HepG2 (cell line): ENCODE measurements at regions not wholly inside any gene's neighbourhood (a gene's known extent, or its start where the extent isn't known, plus 50 kb on each side); places are given as distances from the start of the nearest gene placed in this dataset.

Experiments used
- ATAC-seq: fragments of 200-7000 bp; cut with Tn5 transposase; 3 replicates; pipeline ENCODE4 v1.9.1; 2020; ENCODE audit warnings: mild to moderate bottlenecking, moderate library complexity
- BruUV-seq: library from RNA; stranded (reverse); fragments of 400-500 nt; replicated peaks from 2 replicates; lab custom pipeline; 2021; lab: Mats Ljungman, UMichigan
- CTCF ChIA-PET: fragments of 300-600 bp; formaldehyde crosslinking; extraction: SDS; loops from one replicate; lab custom pipeline; 2021; ENCODE audit warnings: low total read pairs, inconsistent platforms, low intra/inter-chr PET ratio; lab: Yijun Ruan, JAX
- POLR2A ChIA-PET: fragments of 350-600 bp; sonication (Branson Sonifier 250); formaldehyde crosslinking; loops from one replicate; lab custom pipeline; 2020; ENCODE audit warnings: antibody characterized with exemption, inconsistent platforms; lab: Yijun Ruan, JAX
- DNase-seq: peaks from one replicate; pipeline ENCODE4 v3.0.0-alpha.2; 2015; ENCODE audit warnings: low spot score
- FAIRE-seq: peaks from 3 replicates; lab custom pipeline; 2011; peaks lifted over from hg19 to GRCh38; lab: Jason Lieb, UNC
- H2AFZ ChIP-seq: one replicate; pipeline ENCODE4 v1.6.1; 2011; ENCODE audit warnings: low read length, inconsistent platforms
- H3K27ac ChIP-seq: fragments of 300-600 bp; 3 replicates; pipeline ENCODE4 v1.8.0; 2011; ENCODE audit warnings: mixed run types, mild to moderate bottlenecking, mixed read lengths, low read length, inconsistent platforms; ENCODE audit not compliant: insufficient read depth; ENCODE audit errors: extremely low read length
- H3K27me3 ChIP-seq, 2 experiments: fragments of 200-600 bp in 1 of 2; 2 replicates in 1 of 2; 3 replicates in 1 of 2; pipeline versions ENCODE4 v1.6.0 to v1.8.0; 2011; ENCODE audit warnings: low read length in 2 of 2, mild to moderate bottlenecking in 2 of 2, moderate library complexity in 2 of 2, inconsistent platforms in 1 of 2; ENCODE audit not compliant: insufficient read depth in 2 of 2, control insufficient read depth in 1 of 2
- H3K36me3 ChIP-seq, 2 experiments: fragments of 200-600 bp in 1 of 2; replicated peaks in 1 of 2; 2 replicates in 1 of 2; 3 replicates in 1 of 2; pipeline versions ENCODE4 v1.5.1 to v1.8.0; 2011; ENCODE audit warnings: low read length in 2 of 2, inconsistent platforms in 1 of 2; ENCODE audit not compliant: insufficient read depth in 2 of 2, control insufficient read depth in 1 of 2
- H3K4me1 ChIP-seq: 2 replicates; pipeline ENCODE4 v1.5.1; 2012; ENCODE audit warnings: low read length, inconsistent platforms; ENCODE audit not compliant: insufficient read depth
- H3K4me2 ChIP-seq: 2 replicates; pipeline ENCODE4 v1.6.0; 2011; ENCODE audit warnings: low read depth, low read length, inconsistent platforms
- H3K4me3 ChIP-seq, 3 experiments: fragments of 200-600 bp in 1 of 3; sonication (generic), shearing (Covaris generic) in 1 of 3; replicated peaks in 1 of 3; 2 replicates each; pipeline ENCODE4 v1.5.1; 2011 to 2016; ENCODE audit warnings: low read length in 3 of 3, inconsistent platforms in 2 of 3, low read depth in 2 of 3, mild to moderate bottlenecking in 2 of 3, control low read depth in 1 of 3, mixed read lengths in 1 of 3; ENCODE audit not compliant: insufficient read depth in 1 of 3
- H3K79me2 ChIP-seq: one replicate; pipeline ENCODE4 v1.6.1; 2011; ENCODE audit warnings: low read length, inconsistent platforms; ENCODE audit not compliant: insufficient read depth
- H3K9ac ChIP-seq: 2 replicates; pipeline ENCODE4 v1.6.0; 2011; ENCODE audit warnings: mild to moderate bottlenecking, low read depth, low read length, inconsistent platforms; ENCODE audit not compliant: insufficient read depth
- H3K9me3 ChIP-seq: 2 replicates; pipeline ENCODE4 v1.5.1; 2012; ENCODE audit warnings: mild to moderate bottlenecking, low read length
- H4K20me1 ChIP-seq: 2 replicates; pipeline ENCODE4 v1.6.0; 2011; ENCODE audit warnings: inconsistent platforms, mild to moderate bottlenecking, low read length, moderate library complexity; ENCODE audit not compliant: insufficient read depth
- ATF7-NPFF ChIP-seq: sonication (generic); formaldehyde crosslinking; IDR thresholded peaks from 2 replicates; pipeline ENCODE4 v1.8.1; 2023; ENCODE audit warnings: mild to moderate bottlenecking, low read depth, missing genetic modification reagents, moderate library complexity
- E2F2 ChIP-seq: sonication (generic); formaldehyde crosslinking; IDR thresholded peaks from 2 replicates; pipeline ENCODE4 v1.4.0; 2020; ENCODE audit warnings: missing genetic modification reagents, borderline replicate concordance
- HNF1A ChIP-seq, 2 experiments: sonication (generic) in 1 of 2; formaldehyde crosslinking in 1 of 2; IDR thresholded peaks; 2 replicates each; pipeline versions ENCODE4 v1.4.0 to v1.6.1; 2016 to 2020; ENCODE audit warnings: borderline replicate concordance in 1 of 2, low read depth in 1 of 2, mild to moderate bottlenecking in 1 of 2, missing genetic modification reagents in 1 of 2
- HOXD1 ChIP-seq: sonication (generic); formaldehyde crosslinking; IDR thresholded peaks from 2 replicates; pipeline ENCODE4 v1.5.0; 2020; ENCODE audit warnings: missing genetic modification reagents
- NAIF1 ChIP-seq: sonication (generic); formaldehyde crosslinking; IDR thresholded peaks from 2 replicates; pipeline ENCODE4 v1.5.0; 2020; ENCODE audit warnings: mild to moderate bottlenecking, missing genetic modification reagents, borderline replicate concordance
- THAP7 ChIP-seq: sonication (generic); formaldehyde crosslinking; IDR thresholded peaks from 2 replicates; pipeline ENCODE4 v1.8.1; 2023; ENCODE audit warnings: mild to moderate bottlenecking, missing genetic modification reagents
- TOE1 ChIP-seq: sonication (generic); formaldehyde crosslinking; IDR thresholded peaks from 2 replicates; pipeline ENCODE4 v1.4.0; 2020; ENCODE audit warnings: mild to moderate bottlenecking, missing genetic modification reagents
- XBP1 ChIP-seq: sonication (generic); formaldehyde crosslinking; IDR thresholded peaks from 2 replicates; pipeline ENCODE4 v1.5.0; 2020; ENCODE audit warnings: missing genetic modification reagents
- ZFP36 ChIP-seq: fragments of 150-350 bp; IDR thresholded peaks from 2 replicates; pipeline ENCODE4 v1.6.1; 2018; ENCODE audit warnings: borderline replicate concordance, low read length, low read depth; ENCODE audit not compliant: partially characterized antibody
- ZNF280D ChIP-seq: sonication (generic); formaldehyde crosslinking; IDR thresholded peaks from 2 replicates; pipeline ENCODE4 v1.5.1; 2020; ENCODE audit warnings: mild to moderate bottlenecking, missing genetic modification reagents
- ZNF383 ChIP-seq: sonication (generic); formaldehyde crosslinking; IDR thresholded peaks from 2 replicates; pipeline ENCODE4 v1.4.0; 2020; ENCODE audit warnings: missing genetic modification reagents, mild to moderate bottlenecking, borderline replicate concordance
- ZNF510 ChIP-seq: sonication (generic); formaldehyde crosslinking; IDR thresholded peaks from 2 replicates; pipeline ENCODE4 v1.4.0; 2020; ENCODE audit warnings: low read depth, mild to moderate bottlenecking, missing genetic modification reagents
- ZNF709 ChIP-seq: sonication (generic); formaldehyde crosslinking; IDR thresholded peaks from 2 replicates; pipeline ENCODE4 v1.5.0; 2020; ENCODE audit warnings: mild to moderate bottlenecking, missing genetic modification reagents
- ZNF788 ChIP-seq: sonication (generic); formaldehyde crosslinking; IDR thresholded peaks from 2 replicates; pipeline ENCODE4 v1.5.0; 2020; ENCODE audit warnings: mild to moderate bottlenecking, missing genetic modification reagents, borderline replicate concordance
- WGBS: methylation state at CpG from one replicate; pipeline ENCODE4 v1.1.6; 2017; ENCODE audit warnings: low lambda C conversion rate; 5-methylcytosine and 5-hydroxymethylcytosine counted together
- in situ Hi-C: cut with HindIII; loops from 2 replicates; pipeline ENCODE4 v1.10.0; 2017; ENCODE audit warnings: low pct_unique_long_range_greater_than_20kb; ENCODE audit not compliant: extremely low pct_ligation_motif_present
- intact Hi-C: fragments of 100-400 bp; cut with micrococcal nuclease; formaldehyde crosslinking; loops from one replicate; pipeline ENCODE4 v1.10.0; 2022; ENCODE audit not compliant: unreplicated experiment

GRCh38 chr14:29039171-29039570 lies 272.6 kb downstream of the FOXG1 start:
- no peaks in the 10 kb centered on the region for H4K20me1 ChIP-seq
- no peak overlapping the region for H2AFZ ChIP-seq
- ChIA-PET POLR2A (interaction anchor here (1.1 kb wide), 1 partner anchor 11 kb away, joined by 7 read pairs; no protein-coding TSS in a partner anchor), CTCF (no interaction called here)
- ATAC-seq, result no peak
- H3K4me3 ChIP-seq, result no peak overlapping the region
- no peak for FAIRE-seq
- H3K4me1 ChIP-seq, result no peaks in the 10 kb centered on the region
- H3K4me2 ChIP-seq, result no peak overlapping the region
- no peaks in the 10 kb centered on the region for H3K27me3 ChIP-seq
- in situ Hi-C loops, result no loop called here
- intact Hi-C loops, result no loop called here
- no peak for DNase-seq
- no peaks in the 10 kb centered on the region for H3K79me2 ChIP-seq
- no TSS peak for BruUV-seq
- peaks cover 12% of the 10 kb centered on the region; the same call in 1 of the 2 replicates for H3K9me3 ChIP-seq
- H3K36me3 ChIP-seq, result no peaks in the 10 kb centered on the region
- H3K9ac ChIP-seq, result no peak overlapping the region
- H3K27ac ChIP-seq, result no peak overlapping the region
- WGBS, result 27% methylated on average over 2 of the region's 2 CpGs
- TF ChIP-seq E2F2 (CRISPR knock-in tag), result no peak
- TF ChIP-seq ZNF383, result no peak
- no peak for TF ChIP-seq HOXD1 (CRISPR knock-in tag)
- TF ChIP-seq ATF7-NPFF (CRISPR knock-in tag), result no peak
- no peak for TF ChIP-seq ZFP36
- no peak for TF ChIP-seq HNF1A (IDR thresholded peaks at IDR 0.05; ENCODE audit: low read depth)
- TF ChIP-seq HNF1A (CRISPR knock-in tag; IDR thresholded peaks at IDR 0.05; ENCODE audit: borderline replicate concordance), result no peak
- TF ChIP-seq TOE1 (CRISPR knock-in tag), result no peak
- no peak for TF ChIP-seq ZNF788 (CRISPR knock-in tag)
- TF ChIP-seq THAP7, result no peak
- TF ChIP-seq NAIF1 (CRISPR knock-in tag), result no peak
- TF ChIP-seq XBP1, result no peak
- no peak for TF ChIP-seq ZNF510 (CRISPR knock-in tag)
- no peak for TF ChIP-seq ZNF280D (CRISPR knock-in tag)
- no peak for TF ChIP-seq ZNF709 (CRISPR knock-in tag)
